WTC11 (cell line): ENCODE measurements at regions not wholly inside any gene's neighbourhood (a gene's known extent, or its start where the extent isn't known, plus 50 kb on each side); places are given as distances from the start of the nearest gene placed in this dataset.

Experiments used
- ATAC-seq: fragments of 200-7000 bp; cut with Tn5 transposase; 2 replicates; pipeline ENCODE4 v1.10.0; 2021; ENCODE audit warnings: mild to moderate bottlenecking, moderate library complexity
- CTCF ChIA-PET: fragments of 300-600 bp; sonication (Branson Sonifier 250); formaldehyde crosslinking; loops from one replicate; lab custom pipeline; 2021; ENCODE audit warnings: antibody characterized with exemption; lab: Charles Lee
- POLR2A ChIA-PET: fragments of 350-600 bp; sonication (Branson Sonifier 250); formaldehyde crosslinking; loops from one replicate; lab custom pipeline; 2021; ENCODE audit warnings: antibody characterized with exemption; lab: Charles Lee
- DNase-seq: peaks from one replicate; pipeline ENCODE4 v3.0.0; 2021; ENCODE audit warnings: low spot score
- H3K27ac Mint-ChIP-seq: 2 replicates; pipeline ENCODE4 v1.8.0; 2021; ENCODE audit warnings: mixed read lengths
- H3K27me3 Mint-ChIP-seq: 2 replicates; pipeline ENCODE4 v1.8.0; 2021; ENCODE audit warnings: low read depth, mild to moderate bottlenecking, moderate library complexity, mixed read lengths
- H3K36me3 Mint-ChIP-seq: 2 replicates; pipeline ENCODE4 v1.8.0; 2021; ENCODE audit warnings: mixed read lengths
- H3K4me1 Mint-ChIP-seq: 2 replicates; pipeline ENCODE4 v1.8.0; 2022; ENCODE audit warnings: mixed read lengths
- H3K4me3 Mint-ChIP-seq: 2 replicates; pipeline ENCODE4 v1.8.0; 2021; ENCODE audit warnings: mild to moderate bottlenecking, moderate library complexity, mixed read lengths
- H3K9me3 Mint-ChIP-seq: 2 replicates; pipeline ENCODE4 v1.8.0; 2021; ENCODE audit warnings: mixed read lengths
- ATF1 ChIP-seq: sonication (generic); formaldehyde crosslinking; IDR thresholded peaks from 2 replicates; pipeline ENCODE4 v1.8.1; 2023; ENCODE audit warnings: mild to moderate bottlenecking, moderate library complexity, missing genetic modification reagents
- CBFB ChIP-seq: sonication (generic); formaldehyde crosslinking; IDR thresholded peaks from 2 replicates; pipeline ENCODE4 v1.8.1; 2022; ENCODE audit warnings: mild to moderate bottlenecking, low read depth, missing genetic modification reagents
- FOXJ3 ChIP-seq: sonication (generic); formaldehyde crosslinking; IDR thresholded peaks from 2 replicates; pipeline ENCODE4 v1.9.0; 2021; ENCODE audit warnings: missing genetic modification reagents, mild to moderate bottlenecking, borderline replicate concordance
- HMGA2 ChIP-seq: fragments of 250-450 bp; sonication (Bioruptor Pico); IDR thresholded peaks from 2 replicates; pipeline ENCODE4 v1.4.0; 2021; ENCODE audit warnings: mild to moderate bottlenecking, moderate library complexity
- MXD4 ChIP-seq: fragments of 250-450 bp; sonication (Bioruptor Pico); IDR thresholded peaks from 2 replicates; pipeline ENCODE4 v1.8.0; 2021; ENCODE audit warnings: mild to moderate bottlenecking, moderate library complexity, borderline replicate concordance
- NFE2L1 ChIP-seq: sonication (generic); formaldehyde crosslinking; IDR thresholded peaks from 2 replicates; pipeline ENCODE4 v1.8.1; 2023; ENCODE audit warnings: missing genetic modification reagents
- NR1H2 ChIP-seq: sonication (generic); formaldehyde crosslinking; IDR thresholded peaks from 2 replicates; pipeline ENCODE4 v1.9.0; 2021; ENCODE audit warnings: mild to moderate bottlenecking, moderate library complexity, missing genetic modification reagents
- OVOL2 ChIP-seq: fragments of 250-450 bp; sonication (Bioruptor Pico); IDR thresholded peaks from 2 replicates; pipeline ENCODE4 v1.9.0; 2021; ENCODE audit warnings: mild to moderate bottlenecking, borderline replicate concordance
- PRRX2 ChIP-seq: fragments of 250-450 bp; sonication (Bioruptor Pico); IDR thresholded peaks from 2 replicates; pipeline ENCODE4 v1.8.0; 2021; ENCODE audit warnings: mild to moderate bottlenecking
- RORB ChIP-seq: fragments of 250-450 bp; sonication (Bioruptor Pico); IDR thresholded peaks from 2 replicates; pipeline ENCODE4 v1.9.0; 2021; ENCODE audit warnings: mild to moderate bottlenecking
- SMAD3 ChIP-seq: sonication (generic); formaldehyde crosslinking; IDR thresholded peaks from 2 replicates; pipeline ENCODE4 v1.8.0; 2022; ENCODE audit warnings: missing genetic modification reagents, mild to moderate bottlenecking, borderline replicate concordance
- TF ChIP-seq, protein P1 (sequence below): sonication (generic); formaldehyde crosslinking; IDR thresholded peaks from 2 replicates; pipeline ENCODE4 v1.8.1; 2023; ENCODE audit warnings: mild to moderate bottlenecking, missing genetic modification reagents, moderate library complexity
- TF ChIP-seq, protein P2 (sequence below): fragments of 250-450 bp; sonication (Bioruptor Pico); IDR thresholded peaks from 2 replicates; pipeline ENCODE4 v1.9.0; 2021; ENCODE audit warnings: moderate library complexity, mild to moderate bottlenecking, inconsistent platforms, borderline replicate concordance
- TF ChIP-seq, protein P3 (sequence below): fragments of 250-450 bp; sonication (Bioruptor Pico); IDR thresholded peaks from 2 replicates; pipeline ENCODE4 v1.9.0; 2021; ENCODE audit warnings: mild to moderate bottlenecking
- TF ChIP-seq, protein P4 (sequence below): sonication (generic); formaldehyde crosslinking; IDR thresholded peaks from 2 replicates; pipeline ENCODE4 v1.8.1; 2022; ENCODE audit warnings: mild to moderate bottlenecking, moderate library complexity, missing genetic modification reagents
- TF ChIP-seq, protein P5 (sequence below): sonication (generic); formaldehyde crosslinking; IDR thresholded peaks from 2 replicates; pipeline ENCODE4 v1.8.0; 2023; ENCODE audit warnings: mild to moderate bottlenecking, missing genetic modification reagents
- TF ChIP-seq, protein P6 (sequence below): sonication (generic); formaldehyde crosslinking; IDR thresholded peaks from 2 replicates; pipeline ENCODE4 v1.8.1; 2022; ENCODE audit warnings: missing genetic modification reagents, borderline replicate concordance
- TF ChIP-seq, protein P7 (sequence below): fragments of 250-450 bp; sonication (Bioruptor Pico); IDR thresholded peaks from 2 replicates; pipeline ENCODE4 v1.9.0; 2021; ENCODE audit warnings: mild to moderate bottlenecking, borderline replicate concordance
- TF ChIP-seq, protein P8 (sequence below): sonication (generic); formaldehyde crosslinking; IDR thresholded peaks from 2 replicates; pipeline ENCODE4 v1.8.0; 2022; ENCODE audit warnings: mild to moderate bottlenecking, missing genetic modification reagents
- TF ChIP-seq, protein P9 (sequence below): sonication (generic); formaldehyde crosslinking; IDR thresholded peaks from 2 replicates; pipeline ENCODE4 v1.8.1; 2023; ENCODE audit warnings: mild to moderate bottlenecking, missing genetic modification reagents

DNA sequence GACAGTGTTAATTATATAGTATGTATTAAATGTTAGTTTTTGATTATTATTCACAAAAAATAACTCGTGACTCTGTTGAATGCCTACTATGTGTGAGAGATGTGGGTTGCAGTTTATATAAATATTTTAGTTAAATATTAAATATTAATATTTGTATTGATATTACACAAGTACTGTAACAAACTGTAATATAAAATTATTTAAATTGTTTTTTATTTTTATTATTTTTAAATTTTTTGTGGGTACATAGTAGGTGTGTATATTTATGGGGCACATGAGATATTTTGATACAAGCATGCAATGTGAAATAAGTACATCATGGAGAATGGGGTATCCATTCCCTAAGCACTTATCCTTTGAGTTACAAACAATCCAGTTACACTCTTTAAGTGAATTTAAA, 196.1 kb upstream of the ZNF717 start:
- Mint-ChIP-seq H3K27me3 (no peaks in the 10 kb centered on the region), H3K4me3 (no peak overlapping the region), H3K27ac (no peak overlapping the region), H3K36me3 (peaks cover 5% of the 10 kb centered on the region), H3K4me1 (no peaks in the 10 kb centered on the region), H3K9me3 (peaks cover 6% of the 10 kb centered on the region)
- no peak for ATAC-seq
- DNase-seq = no peak
- POLR2A ChIA-PET = no interaction called here
- TF ChIP-seq PRRX2 (CRISPR knock-in tag) (no peak), HMGA2 (CRISPR knock-in tag) (peak; percentile 91), NR1H2 (CRISPR knock-in tag) (no peak)
- TF ChIP-seq, protein P1, sequence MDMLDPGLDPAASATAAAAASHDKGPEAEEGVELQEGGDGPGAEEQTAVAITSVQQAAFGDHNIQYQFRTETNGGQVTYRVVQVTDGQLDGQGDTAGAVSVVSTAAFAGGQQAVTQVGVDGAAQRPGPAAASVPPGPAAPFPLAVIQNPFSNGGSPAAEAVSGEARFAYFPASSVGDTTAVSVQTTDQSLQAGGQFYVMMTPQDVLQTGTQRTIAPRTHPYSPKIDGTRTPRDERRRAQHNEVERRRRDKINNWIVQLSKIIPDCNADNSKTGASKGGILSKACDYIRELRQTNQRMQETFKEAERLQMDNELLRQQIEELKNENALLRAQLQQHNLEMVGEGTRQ (CRISPR knock-in tag) = no peak
- TF ChIP-seq, protein P2, sequence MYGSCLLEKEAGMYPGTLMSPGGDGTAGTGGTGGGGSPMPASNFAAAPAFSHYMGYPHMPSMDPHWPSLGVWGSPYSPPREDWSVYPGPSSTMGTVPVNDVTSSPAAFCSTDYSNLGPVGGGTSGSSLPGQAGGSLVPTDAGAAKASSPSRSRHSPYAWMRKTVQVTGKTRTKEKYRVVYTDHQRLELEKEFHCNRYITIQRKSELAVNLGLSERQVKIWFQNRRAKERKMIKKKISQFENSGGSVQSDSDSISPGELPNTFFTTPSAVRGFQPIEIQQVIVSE (CRISPR knock-in tag) = no peak
- CTCF ChIA-PET = no interaction called here

DNA sequence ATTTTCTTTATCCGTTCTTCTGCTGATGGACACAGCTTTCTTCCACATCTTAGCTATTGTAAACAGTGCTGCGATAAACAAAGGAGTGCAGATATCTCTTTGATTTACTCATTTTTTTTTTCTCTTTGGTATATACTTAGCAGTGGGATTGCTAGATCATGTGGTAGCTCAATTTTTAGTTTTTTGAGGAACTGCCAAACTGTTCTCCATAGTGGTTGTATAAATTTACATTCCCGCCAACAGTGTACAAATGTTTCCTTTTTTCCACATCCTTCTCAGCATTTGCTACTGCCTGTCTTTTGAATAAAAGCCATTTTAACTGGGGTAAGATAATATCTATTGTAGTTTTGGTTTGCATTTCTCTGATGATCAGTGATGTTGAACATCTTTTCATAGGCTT, 196.8 kb upstream of the ZNF717 start:
- no peaks in the 10 kb centered on the region for H3K4me1 Mint-ChIP-seq
- DNase-seq (no peak), ATAC-seq (no peak)
- H3K9me3 Mint-ChIP-seq = peaks cover 6% of the 10 kb centered on the region
- ChIA-PET CTCF (no interaction called here), POLR2A (no interaction called here)
- H3K27me3 Mint-ChIP-seq = no peaks in the 10 kb centered on the region
- no peak overlapping the region for H3K4me3 Mint-ChIP-seq
- H3K36me3 Mint-ChIP-seq = peaks cover 5% of the 10 kb centered on the region
- H3K27ac Mint-ChIP-seq = no peak overlapping the region
- no peak for TF ChIP-seq CBFB (CRISPR knock-in tag)
- TF ChIP-seq, protein P3, sequence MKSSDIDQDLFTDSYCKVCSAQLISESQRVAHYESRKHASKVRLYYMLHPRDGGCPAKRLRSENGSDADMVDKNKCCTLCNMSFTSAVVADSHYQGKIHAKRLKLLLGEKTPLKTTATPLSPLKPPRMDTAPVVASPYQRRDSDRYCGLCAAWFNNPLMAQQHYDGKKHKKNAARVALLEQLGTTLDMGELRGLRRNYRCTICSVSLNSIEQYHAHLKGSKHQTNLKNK (CRISPR knock-in tag) = no peak
- TF ChIP-seq, protein P4, sequence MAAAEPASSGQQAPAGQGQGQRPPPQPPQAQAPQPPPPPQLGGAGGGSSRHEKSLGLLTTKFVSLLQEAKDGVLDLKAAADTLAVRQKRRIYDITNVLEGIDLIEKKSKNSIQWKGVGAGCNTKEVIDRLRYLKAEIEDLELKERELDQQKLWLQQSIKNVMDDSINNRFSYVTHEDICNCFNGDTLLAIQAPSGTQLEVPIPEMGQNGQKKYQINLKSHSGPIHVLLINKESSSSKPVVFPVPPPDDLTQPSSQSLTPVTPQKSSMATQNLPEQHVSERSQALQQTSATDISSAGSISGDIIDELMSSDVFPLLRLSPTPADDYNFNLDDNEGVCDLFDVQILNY = no peak
- TF ChIP-seq FOXJ3 (CRISPR knock-in tag) = no peak
- TF ChIP-seq, protein P5, sequence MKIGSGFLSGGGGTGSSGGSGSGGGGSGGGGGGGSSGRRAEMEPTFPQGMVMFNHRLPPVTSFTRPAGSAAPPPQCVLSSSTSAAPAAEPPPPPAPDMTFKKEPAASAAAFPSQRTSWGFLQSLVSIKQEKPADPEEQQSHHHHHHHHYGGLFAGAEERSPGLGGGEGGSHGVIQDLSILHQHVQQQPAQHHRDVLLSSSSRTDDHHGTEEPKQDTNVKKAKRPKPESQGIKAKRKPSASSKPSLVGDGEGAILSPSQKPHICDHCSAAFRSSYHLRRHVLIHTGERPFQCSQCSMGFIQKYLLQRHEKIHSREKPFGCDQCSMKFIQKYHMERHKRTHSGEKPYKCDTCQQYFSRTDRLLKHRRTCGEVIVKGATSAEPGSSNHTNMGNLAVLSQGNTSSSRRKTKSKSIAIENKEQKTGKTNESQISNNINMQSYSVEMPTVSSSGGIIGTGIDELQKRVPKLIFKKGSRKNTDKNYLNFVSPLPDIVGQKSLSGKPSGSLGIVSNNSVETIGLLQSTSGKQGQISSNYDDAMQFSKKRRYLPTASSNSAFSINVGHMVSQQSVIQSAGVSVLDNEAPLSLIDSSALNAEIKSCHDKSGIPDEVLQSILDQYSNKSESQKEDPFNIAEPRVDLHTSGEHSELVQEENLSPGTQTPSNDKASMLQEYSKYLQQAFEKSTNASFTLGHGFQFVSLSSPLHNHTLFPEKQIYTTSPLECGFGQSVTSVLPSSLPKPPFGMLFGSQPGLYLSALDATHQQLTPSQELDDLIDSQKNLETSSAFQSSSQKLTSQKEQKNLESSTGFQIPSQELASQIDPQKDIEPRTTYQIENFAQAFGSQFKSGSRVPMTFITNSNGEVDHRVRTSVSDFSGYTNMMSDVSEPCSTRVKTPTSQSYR (CRISPR knock-in tag) = no peak
- no peak for TF ChIP-seq NFE2L1 (CRISPR knock-in tag)
- no peak for TF ChIP-seq ATF1 (CRISPR knock-in tag)
- TF ChIP-seq MXD4 (CRISPR knock-in tag) = no peak
- no peak for TF ChIP-seq OVOL2 (CRISPR knock-in tag)
- TF ChIP-seq, protein P6, sequence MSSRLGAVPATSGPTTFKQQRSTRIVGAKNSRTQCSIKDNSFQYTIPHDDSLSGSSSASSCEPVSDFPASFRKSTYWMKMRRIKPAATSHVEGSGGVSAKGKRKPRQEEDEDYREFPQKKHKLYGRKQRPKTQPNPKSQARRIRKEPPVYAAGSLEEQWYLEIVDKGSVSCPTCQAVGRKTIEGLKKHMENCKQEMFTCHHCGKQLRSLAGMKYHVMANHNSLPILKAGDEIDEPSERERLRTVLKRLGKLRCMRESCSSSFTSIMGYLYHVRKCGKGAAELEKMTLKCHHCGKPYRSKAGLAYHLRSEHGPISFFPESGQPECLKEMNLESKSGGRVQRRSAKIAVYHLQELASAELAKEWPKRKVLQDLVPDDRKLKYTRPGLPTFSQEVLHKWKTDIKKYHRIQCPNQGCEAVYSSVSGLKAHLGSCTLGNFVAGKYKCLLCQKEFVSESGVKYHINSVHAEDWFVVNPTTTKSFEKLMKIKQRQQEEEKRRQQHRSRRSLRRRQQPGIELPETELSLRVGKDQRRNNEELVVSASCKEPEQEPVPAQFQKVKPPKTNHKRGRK (CRISPR knock-in tag) = no peak
- TF ChIP-seq, protein P7, sequence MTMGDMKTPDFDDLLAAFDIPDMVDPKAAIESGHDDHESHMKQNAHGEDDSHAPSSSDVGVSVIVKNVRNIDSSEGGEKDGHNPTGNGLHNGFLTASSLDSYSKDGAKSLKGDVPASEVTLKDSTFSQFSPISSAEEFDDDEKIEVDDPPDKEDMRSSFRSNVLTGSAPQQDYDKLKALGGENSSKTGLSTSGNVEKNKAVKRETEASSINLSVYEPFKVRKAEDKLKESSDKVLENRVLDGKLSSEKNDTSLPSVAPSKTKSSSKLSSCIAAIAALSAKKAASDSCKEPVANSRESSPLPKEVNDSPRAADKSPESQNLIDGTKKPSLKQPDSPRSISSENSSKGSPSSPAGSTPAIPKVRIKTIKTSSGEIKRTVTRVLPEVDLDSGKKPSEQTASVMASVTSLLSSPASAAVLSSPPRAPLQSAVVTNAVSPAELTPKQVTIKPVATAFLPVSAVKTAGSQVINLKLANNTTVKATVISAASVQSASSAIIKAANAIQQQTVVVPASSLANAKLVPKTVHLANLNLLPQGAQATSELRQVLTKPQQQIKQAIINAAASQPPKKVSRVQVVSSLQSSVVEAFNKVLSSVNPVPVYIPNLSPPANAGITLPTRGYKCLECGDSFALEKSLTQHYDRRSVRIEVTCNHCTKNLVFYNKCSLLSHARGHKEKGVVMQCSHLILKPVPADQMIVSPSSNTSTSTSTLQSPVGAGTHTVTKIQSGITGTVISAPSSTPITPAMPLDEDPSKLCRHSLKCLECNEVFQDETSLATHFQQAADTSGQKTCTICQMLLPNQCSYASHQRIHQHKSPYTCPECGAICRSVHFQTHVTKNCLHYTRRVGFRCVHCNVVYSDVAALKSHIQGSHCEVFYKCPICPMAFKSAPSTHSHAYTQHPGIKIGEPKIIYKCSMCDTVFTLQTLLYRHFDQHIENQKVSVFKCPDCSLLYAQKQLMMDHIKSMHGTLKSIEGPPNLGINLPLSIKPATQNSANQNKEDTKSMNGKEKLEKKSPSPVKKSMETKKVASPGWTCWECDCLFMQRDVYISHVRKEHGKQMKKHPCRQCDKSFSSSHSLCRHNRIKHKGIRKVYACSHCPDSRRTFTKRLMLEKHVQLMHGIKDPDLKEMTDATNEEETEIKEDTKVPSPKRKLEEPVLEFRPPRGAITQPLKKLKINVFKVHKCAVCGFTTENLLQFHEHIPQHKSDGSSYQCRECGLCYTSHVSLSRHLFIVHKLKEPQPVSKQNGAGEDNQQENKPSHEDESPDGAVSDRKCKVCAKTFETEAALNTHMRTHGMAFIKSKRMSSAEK (CRISPR knock-in tag) = no peak
- no peak for TF ChIP-seq RORB (CRISPR knock-in tag)
- TF ChIP-seq, protein P8, sequence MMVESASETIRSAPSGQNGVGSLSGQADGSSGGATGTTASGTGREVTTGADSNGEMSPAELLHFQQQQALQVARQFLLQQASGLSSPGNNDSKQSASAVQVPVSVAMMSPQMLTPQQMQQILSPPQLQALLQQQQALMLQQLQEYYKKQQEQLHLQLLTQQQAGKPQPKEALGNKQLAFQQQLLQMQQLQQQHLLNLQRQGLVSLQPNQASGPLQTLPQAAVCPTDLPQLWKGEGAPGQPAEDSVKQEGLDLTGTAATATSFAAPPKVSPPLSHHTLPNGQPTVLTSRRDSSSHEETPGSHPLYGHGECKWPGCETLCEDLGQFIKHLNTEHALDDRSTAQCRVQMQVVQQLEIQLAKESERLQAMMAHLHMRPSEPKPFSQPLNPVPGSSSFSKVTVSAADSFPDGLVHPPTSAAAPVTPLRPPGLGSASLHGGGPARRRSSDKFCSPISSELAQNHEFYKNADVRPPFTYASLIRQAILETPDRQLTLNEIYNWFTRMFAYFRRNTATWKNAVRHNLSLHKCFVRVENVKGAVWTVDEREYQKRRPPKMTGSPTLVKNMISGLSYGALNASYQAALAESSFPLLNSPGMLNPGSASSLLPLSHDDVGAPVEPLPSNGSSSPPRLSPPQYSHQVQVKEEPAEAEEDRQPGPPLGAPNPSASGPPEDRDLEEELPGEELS = no peak
- no peak for TF ChIP-seq SMAD3 (CRISPR knock-in tag)
- TF ChIP-seq, protein P9, sequence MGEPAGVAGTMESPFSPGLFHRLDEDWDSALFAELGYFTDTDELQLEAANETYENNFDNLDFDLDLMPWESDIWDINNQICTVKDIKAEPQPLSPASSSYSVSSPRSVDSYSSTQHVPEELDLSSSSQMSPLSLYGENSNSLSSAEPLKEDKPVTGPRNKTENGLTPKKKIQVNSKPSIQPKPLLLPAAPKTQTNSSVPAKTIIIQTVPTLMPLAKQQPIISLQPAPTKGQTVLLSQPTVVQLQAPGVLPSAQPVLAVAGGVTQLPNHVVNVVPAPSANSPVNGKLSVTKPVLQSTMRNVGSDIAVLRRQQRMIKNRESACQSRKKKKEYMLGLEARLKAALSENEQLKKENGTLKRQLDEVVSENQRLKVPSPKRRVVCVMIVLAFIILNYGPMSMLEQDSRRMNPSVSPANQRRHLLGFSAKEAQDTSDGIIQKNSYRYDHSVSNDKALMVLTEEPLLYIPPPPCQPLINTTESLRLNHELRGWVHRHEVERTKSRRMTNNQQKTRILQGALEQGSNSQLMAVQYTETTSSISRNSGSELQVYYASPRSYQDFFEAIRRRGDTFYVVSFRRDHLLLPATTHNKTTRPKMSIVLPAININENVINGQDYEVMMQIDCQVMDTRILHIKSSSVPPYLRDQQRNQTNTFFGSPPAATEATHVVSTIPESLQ (CRISPR knock-in tag) = no peak
